ENCODE measurements at regions not wholly inside any gene's neighbourhood (a gene's known extent, or its start where the extent isn't known, plus 50 kb on each side); places are given as distances from the start of the nearest gene placed in this dataset.
"Not testable (repeated sequence)": the region's sequence is repeated elsewhere in the genome, so short reads cannot be mapped to it uniquely, and the experiment has no call there.

- Histone ChIP-seq H3K4me3 (no peak overlapping the region), H3K27ac (no peak overlapping the region), H3K27me3 (no peaks in the 10 kb centered on the region), H3K4me1 (peaks cover 0 to 22% of the 10 kb centered on the region in 2 donors), H3K36me3 (no peaks in the 10 kb centered on the region), H3K9me3 (no peaks in the 10 kb centered on the region)
- TF ChIP-seq CTCF (IDR thresholded peaks at IDR 0.05): no peak
- DNase-seq (ENCODE audit: low spot score): no peak
These were observed 171.2 kb upstream of the GRK3 start for GRCh38 chr22:25393121-25393805.

- no peak overlapping the region for H3K27ac ChIP-seq
These were observed 169.0 kb upstream of the GRK3 start for GRCh38 chr22:25395468-25395867.

GRCh38 chr22:25395915-25396314 is 168.6 kb upstream of the GRK3 start:
- H3K9me3 ChIP-seq: no peaks in the 10 kb centered on the region
- H3K4me1 ChIP-seq: peaks cover 0 to 13% of the 10 kb centered on the region in 2 donors
- TF ChIP-seq CTCF (IDR thresholded peaks at IDR 0.05): no peak
- DNase-seq (ENCODE audit: low spot score): no peak
- H3K4me3 ChIP-seq: no peak overlapping the region
- H3K27me3 ChIP-seq: no peaks in the 10 kb centered on the region
- H3K36me3 ChIP-seq: no peaks in the 10 kb centered on the region
- H3K27ac ChIP-seq: no peak overlapping the region

More at GRCh38 chr22:25395468-25395867, 169.0 kb upstream of the GRK3 start:
- H3K27me3 ChIP-seq: no peaks in the 10 kb centered on the region
- no peak for TF ChIP-seq CTCF (IDR thresholded peaks at IDR 0.05)
- no peak for DNase-seq (ENCODE audit: low spot score)
- H3K9me3 ChIP-seq: no peaks in the 10 kb centered on the region
- H3K36me3 ChIP-seq: no peaks in the 10 kb centered on the region
- H3K4me1 ChIP-seq: peaks cover 0 to 13% of the 10 kb centered on the region in 2 donors
- H3K4me3 ChIP-seq: no peak overlapping the region

GRCh38 chr22:25396615-25397200 is 167.8 kb upstream of the GRK3 start:
- TF ChIP-seq CTCF (IDR thresholded peaks at IDR 0.05): no peak
- H3K4me3 ChIP-seq: no peak overlapping the region
- no peak for DNase-seq (ENCODE audit: low spot score)
- H3K27me3 ChIP-seq: no peaks in the 10 kb centered on the region
- H3K4me1 ChIP-seq: peaks cover 0 to 16% of the 10 kb centered on the region in 2 donors
- H3K9me3 ChIP-seq: no peaks in the 10 kb centered on the region
- H3K27ac ChIP-seq: no peak overlapping the region
- no peaks in the 10 kb centered on the region for H3K36me3 ChIP-seq

GRCh38 chr22:25397616-25398015 is 166.9 kb upstream of the GRK3 start:
- TF ChIP-seq CTCF (IDR thresholded peaks at IDR 0.05): no peak
- Histone ChIP-seq H3K4me1 (peaks cover 0 to 25% of the 10 kb centered on the region in 2 donors), H3K4me3 (no peak overlapping the region)

GRCh38 chr22:25398591-25399062 is 165.8 kb upstream of the GRK3 start:
- H3K27ac ChIP-seq; H3K27me3 ChIP-seq; H3K4me3 ChIP-seq; H3K36me3 ChIP-seq; H3K9me3 ChIP-seq; DNase-seq (ENCODE audit: low spot score): not testable (repeated sequence)
- H3K4me1 ChIP-seq: peaks cover 0 to 35% of the 10 kb centered on the region in 2 donors

More at GRCh38 chr22:25397616-25398015, 166.9 kb upstream of the GRK3 start:
- H3K27ac ChIP-seq: no peak overlapping the region
- no peak for DNase-seq (ENCODE audit: low spot score)
- no peaks in the 10 kb centered on the region for H3K9me3 ChIP-seq
- H3K27me3 ChIP-seq: no peaks in the 10 kb centered on the region
- no peaks in the 10 kb centered on the region for H3K36me3 ChIP-seq

Measured in right atrium auricular region (tissue), 2 donors.